Astrocyte of the spinal cord (primary cell): ENCODE measurements at regions not wholly inside any gene's neighbourhood (a gene's known extent, or its start where the extent isn't known, plus 50 kb on each side); places are given as distances from the start of the nearest gene placed in this dataset.

Experiments
- DNase-seq: peaks from one replicate; pipeline ENCODE4 v3.0.0; 2011; ENCODE audit warnings: low read depth, low spot score
- H3K4me3 ChIP-seq: 2 replicates; pipeline ENCODE4 v1.5.1; 2011; ENCODE audit warnings: low read depth, mild to moderate bottlenecking, low read length, moderate library complexity
- in situ Hi-C: cut with HindIII; loops from 2 replicates; pipeline ENCODE4 v1.10.0; 2017; ENCODE audit warnings: low sequenced_read_pairs
- TF ChIP-seq, protein P1 (sequence below): IDR thresholded peaks from 2 replicates; pipeline ENCODE4 v1.5.1; 2012; ENCODE audit warnings: low read depth, mild to moderate bottlenecking, low read length, inconsistent platforms

DNA sequence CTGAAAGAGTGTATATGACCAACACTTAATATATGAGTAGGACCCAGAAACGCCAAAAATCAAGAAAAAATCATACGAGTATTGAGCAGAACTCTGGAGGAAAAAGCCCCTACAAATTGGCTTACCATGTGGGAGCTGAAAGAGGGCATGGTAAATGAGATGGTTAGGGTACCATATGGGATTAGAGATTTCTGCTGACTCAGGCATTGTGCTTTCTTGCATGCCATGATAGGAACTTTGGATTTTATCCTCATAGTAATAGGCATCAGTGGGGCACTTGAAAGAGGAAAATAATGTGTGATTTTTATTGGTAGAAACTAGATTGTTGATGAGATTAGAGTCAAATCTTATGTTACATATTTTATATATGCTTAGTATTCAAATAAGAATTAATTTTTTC, 271.1 kb downstream of the CBLN2 start:
- in situ Hi-C loops = no loop called here
- TF ChIP-seq, protein P1, sequence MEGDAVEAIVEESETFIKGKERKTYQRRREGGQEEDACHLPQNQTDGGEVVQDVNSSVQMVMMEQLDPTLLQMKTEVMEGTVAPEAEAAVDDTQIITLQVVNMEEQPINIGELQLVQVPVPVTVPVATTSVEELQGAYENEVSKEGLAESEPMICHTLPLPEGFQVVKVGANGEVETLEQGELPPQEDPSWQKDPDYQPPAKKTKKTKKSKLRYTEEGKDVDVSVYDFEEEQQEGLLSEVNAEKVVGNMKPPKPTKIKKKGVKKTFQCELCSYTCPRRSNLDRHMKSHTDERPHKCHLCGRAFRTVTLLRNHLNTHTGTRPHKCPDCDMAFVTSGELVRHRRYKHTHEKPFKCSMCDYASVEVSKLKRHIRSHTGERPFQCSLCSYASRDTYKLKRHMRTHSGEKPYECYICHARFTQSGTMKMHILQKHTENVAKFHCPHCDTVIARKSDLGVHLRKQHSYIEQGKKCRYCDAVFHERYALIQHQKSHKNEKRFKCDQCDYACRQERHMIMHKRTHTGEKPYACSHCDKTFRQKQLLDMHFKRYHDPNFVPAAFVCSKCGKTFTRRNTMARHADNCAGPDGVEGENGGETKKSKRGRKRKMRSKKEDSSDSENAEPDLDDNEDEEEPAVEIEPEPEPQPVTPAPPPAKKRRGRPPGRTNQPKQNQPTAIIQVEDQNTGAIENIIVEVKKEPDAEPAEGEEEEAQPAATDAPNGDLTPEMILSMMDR = no peak
- H3K4me3 ChIP-seq = no peak overlapping the region
- DNase-seq = no peak

DNA sequence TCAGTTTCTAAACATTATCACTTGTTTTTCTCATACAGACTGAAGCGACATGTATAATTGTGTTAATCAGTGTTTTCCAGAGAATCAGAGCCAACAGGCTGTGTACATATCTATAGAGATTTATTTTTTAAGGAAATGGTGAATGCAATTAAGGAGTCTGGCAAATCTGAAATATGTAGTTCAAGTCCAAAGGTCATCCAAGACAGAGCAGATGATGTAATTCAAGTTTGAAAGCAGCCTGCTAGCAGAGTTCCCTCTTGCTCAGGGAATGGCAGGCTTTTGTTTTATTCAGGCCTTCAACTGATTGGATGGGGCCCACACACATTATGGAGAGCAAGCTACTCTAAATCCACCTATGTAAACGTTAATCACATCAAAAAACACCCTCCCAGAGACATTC, 282.6 kb downstream of the CBLN2 start:
- in situ Hi-C loops = no loop called here
- TF ChIP-seq, protein P1 = no peak
- DNase-seq = no peak
- no peak overlapping the region for H3K4me3 ChIP-seq

DNA sequence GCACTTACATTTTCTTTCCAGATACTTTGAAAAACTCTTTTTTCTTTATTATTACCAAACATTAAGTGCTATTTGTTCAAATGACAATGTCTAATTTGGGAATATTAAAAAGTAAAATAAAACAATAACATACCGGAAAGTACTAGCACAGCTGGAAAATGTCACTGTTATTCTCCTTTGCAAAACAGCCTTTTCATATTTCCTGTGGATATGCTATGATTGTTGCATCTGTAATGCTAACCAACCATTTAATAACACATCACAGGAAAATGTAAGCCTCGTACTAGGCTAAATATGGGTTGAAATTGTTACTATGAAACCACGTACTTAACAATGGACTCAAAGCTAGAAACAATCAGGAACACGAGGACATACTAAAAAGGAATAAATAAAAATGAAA, 298.1 kb downstream of the CBLN2 start:
- no peak overlapping the region for H3K4me3 ChIP-seq
- TF ChIP-seq, protein P1 = no peak
- in situ Hi-C loops = no loop called here
- DNase-seq = no peak

DNA sequence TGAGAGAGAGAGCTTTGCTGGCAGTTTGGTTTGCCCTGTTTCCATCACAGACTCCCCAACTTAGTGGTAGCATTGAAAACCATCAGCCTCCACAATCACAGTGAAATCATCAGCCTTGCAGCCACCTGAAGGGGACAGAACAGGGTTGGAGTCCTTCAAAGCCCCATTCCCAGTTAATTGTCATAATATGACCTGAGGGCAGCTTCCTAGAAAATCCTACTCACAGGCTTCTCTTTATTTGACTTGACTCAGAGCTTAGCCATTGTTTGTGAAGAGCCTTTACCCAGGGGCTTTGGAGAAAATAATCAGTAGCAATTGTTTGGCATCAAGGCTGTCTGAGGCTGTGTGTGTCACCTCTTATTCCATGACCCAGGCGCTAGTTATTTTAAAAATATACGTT, 308.7 kb downstream of the CBLN2 start:
- in situ Hi-C loops = no loop called here
- H3K4me3 ChIP-seq = no peak overlapping the region
- TF ChIP-seq, protein P1 = no peak
- DNase-seq = no peak

DNA sequence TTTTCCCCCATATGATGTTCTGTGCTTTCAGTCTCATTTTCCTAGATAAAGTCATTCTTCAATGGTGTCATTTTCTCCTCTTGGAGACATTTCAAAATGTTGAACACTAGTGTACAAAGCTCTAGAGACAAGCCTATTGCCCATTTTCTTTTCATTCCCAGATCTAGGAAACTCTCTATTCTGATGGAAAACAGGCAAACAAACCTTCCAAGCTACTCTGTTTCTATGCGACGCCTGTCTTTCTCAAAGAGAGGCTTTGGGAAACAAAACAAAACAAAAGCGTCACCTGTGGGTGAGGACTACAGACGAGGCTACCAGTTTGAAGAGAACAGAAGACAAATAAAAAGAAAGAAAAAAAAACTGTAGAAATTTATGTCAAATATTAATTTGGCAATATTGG, 311.0 kb downstream of the CBLN2 start:
- TF ChIP-seq, protein P1 = no peak
- in situ Hi-C loops = no loop called here
- H3K4me3 ChIP-seq = no peak overlapping the region
- DNase-seq = no peak

DNA sequence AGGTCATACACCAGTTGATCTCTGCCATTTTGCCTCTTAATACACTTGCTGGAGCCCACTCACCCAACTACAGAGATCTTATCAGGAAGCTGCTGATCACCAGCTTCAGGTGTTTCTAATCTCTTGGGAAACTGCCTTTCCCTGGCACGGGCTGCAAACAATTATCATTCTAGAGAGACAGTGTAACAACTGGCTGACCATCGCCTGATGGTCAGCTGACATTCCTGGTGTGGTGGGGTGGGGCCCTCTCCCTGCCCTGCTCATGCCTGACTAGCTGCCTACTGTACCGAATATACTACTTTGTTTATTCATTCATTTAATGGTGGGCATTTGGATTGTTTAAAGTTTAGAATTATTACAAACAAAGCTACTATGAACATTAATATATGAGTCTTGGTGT, 311.5 kb downstream of the CBLN2 start:
- TF ChIP-seq, protein P1 = no peak
- H3K4me3 ChIP-seq = no peak overlapping the region
- in situ Hi-C loops = no loop called here
- no peak for DNase-seq

DNA sequence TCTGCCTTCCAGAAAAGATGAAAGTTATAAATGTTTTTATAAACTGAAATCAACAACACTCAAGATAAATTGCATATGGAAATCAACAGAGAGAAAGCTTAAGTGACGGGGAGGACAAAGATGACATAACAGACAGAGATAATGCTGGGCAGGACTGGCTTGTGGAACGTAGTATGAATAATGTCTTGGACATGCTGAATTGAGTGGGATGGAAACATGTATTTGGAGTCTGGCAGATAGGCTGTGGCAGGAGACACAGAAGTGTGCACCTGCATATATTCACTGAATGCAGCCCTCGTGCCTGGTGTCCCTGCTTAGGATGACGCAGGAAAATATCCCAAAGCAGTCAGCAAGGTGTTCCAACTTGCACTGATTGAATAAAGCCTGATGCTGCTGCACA, 318.2 kb downstream of the CBLN2 start:
- H3K4me3 ChIP-seq = no peak overlapping the region
- in situ Hi-C loops = no loop called here
- TF ChIP-seq, protein P1 = no peak
- DNase-seq = no peak
